22Rv1 (cell line): ENCODE measurements at regions not wholly inside any gene's neighbourhood (a gene's known extent, or its start where the extent isn't known, plus 50 kb on each side); places are given as distances from the start of the nearest gene placed in this dataset.

Experiments
- H3K27ac ChIP-seq: fragments of 450-650 bp; 2 replicates; pipeline ENCODE4 v1.5.1; 2017
- CTCF ChIP-seq: fragments of 450-650 bp; IDR thresholded peaks from 2 replicates; pipeline ENCODE4 v1.5.1; 2017; ENCODE audit warnings: mild to moderate bottlenecking
- ZFX ChIP-seq: fragments of 450-650 bp; IDR thresholded peaks from 2 replicates; pipeline ENCODE4 v1.6.1; 2017; ENCODE audit warnings: antibody characterized with exemption, borderline replicate concordance

- H3K27ac ChIP-seq, result no peak overlapping the region
Measured at GRCh38 chr5:91266184-91266705, 116.9 kb downstream of the ARRDC3 start.

GRCh38 chr5:91264311-91265051 lies 118.6 kb downstream of the ARRDC3 start:
- H3K27ac ChIP-seq, result no peak overlapping the region
- TF ChIP-seq ZFX (no peak), CTCF (no peak)

More at GRCh38 chr5:91266184-91266705, 116.9 kb downstream of the ARRDC3 start:
- TF ChIP-seq CTCF (no peak), ZFX (no peak)

GRCh38 chr5:91263898-91264297 lies 119.2 kb downstream of the ARRDC3 start:
- TF ChIP-seq ZFX (no peak), CTCF (no peak)
- H3K27ac ChIP-seq, result no peak overlapping the region

- TF ChIP-seq CTCF (no peak), ZFX (no peak)
- no peak overlapping the region for H3K27ac ChIP-seq
Measured at GRCh38 chr5:91257301-91257700, 125.8 kb downstream of the ARRDC3 start.

GRCh38 chr5:91256142-91256524 lies 127.0 kb downstream of the ARRDC3 start:
- no peak for TF ChIP-seq ZFX
- TF ChIP-seq CTCF, result no peak

GRCh38 chr5:91255396-91256141 lies 127.5 kb downstream of the ARRDC3 start:
- H3K27ac ChIP-seq, result no peak overlapping the region
- no peak for TF ChIP-seq ZFX
- TF ChIP-seq CTCF, result no peak

More at GRCh38 chr5:91256142-91256524, 127.0 kb downstream of the ARRDC3 start:
- no peak overlapping the region for H3K27ac ChIP-seq

GRCh38 chr5:91252916-91253315 lies 130.2 kb downstream of the ARRDC3 start:
- H3K27ac ChIP-seq, result no peak overlapping the region
- TF ChIP-seq CTCF (no peak), ZFX (no peak)
